GM23248 (cell line): ENCODE measurements at regions not wholly inside any gene's neighbourhood (a gene's known extent, or its start where the extent isn't known, plus 50 kb on each side); places are given as distances from the start of the nearest gene placed in this dataset.

Experiments used
- DNase-seq: peaks from one replicate; pipeline ENCODE4 v3.0.0-alpha.2; 2015
- H2AFZ ChIP-seq: fragments of 200-600 bp; sonication (generic); 2 replicates; pipeline ENCODE4 v1.6.1; 2016; ENCODE audit warnings: antibody characterized with exemption
- H3F3A ChIP-seq: fragments of 200-600 bp; sonication (generic); 2 replicates; pipeline ENCODE4 v1.6.1; 2016; ENCODE audit warnings: mild to moderate bottlenecking, antibody characterized with exemption, mixed run types; ENCODE audit not compliant: insufficient read depth
- H3K27ac ChIP-seq: fragments of 200-600 bp; sonication (generic); 2 replicates; pipeline ENCODE4 v1.5.1; 2016; ENCODE audit warnings: mild to moderate bottlenecking
- H3K27me3 ChIP-seq: fragments of 200-600 bp; sonication (generic); replicated peaks from 2 replicates; pipeline ENCODE4 v1.6.1; 2016; ENCODE audit warnings: mild to moderate bottlenecking; ENCODE audit not compliant: insufficient read depth
- H3K36me3 ChIP-seq: fragments of 200-600 bp; sonication (generic); 2 replicates; pipeline ENCODE4 v1.6.1; 2016; ENCODE audit warnings: low read depth, mild to moderate bottlenecking
- H3K4me1 ChIP-seq: fragments of 200-600 bp; sonication (generic); 2 replicates; pipeline ENCODE4 v1.6.1; 2016; ENCODE audit warnings: mild to moderate bottlenecking; ENCODE audit not compliant: insufficient read depth
- H3K4me2 ChIP-seq: fragments of 200-600 bp; sonication (generic); one replicate; pipeline ENCODE4 v1.6.1; 2016; ENCODE audit warnings: mild to moderate bottlenecking; ENCODE audit not compliant: unreplicated experiment
- H3K4me3 ChIP-seq: fragments of 200-600 bp; sonication (generic); 2 replicates; pipeline ENCODE4 v1.5.1; 2016; ENCODE audit warnings: mild to moderate bottlenecking
- H3K79me2 ChIP-seq: fragments of 200-600 bp; sonication (generic); 2 replicates; pipeline ENCODE4 v1.6.1; 2016; ENCODE audit warnings: mild to moderate bottlenecking; ENCODE audit not compliant: insufficient read depth
- H3K9ac ChIP-seq: fragments of 200-600 bp; sonication (generic); 2 replicates; pipeline ENCODE4 v1.6.1; 2016; ENCODE audit warnings: mild to moderate bottlenecking
- H3K9me2 ChIP-seq: fragments of 200-600 bp; sonication (generic); 2 replicates; pipeline ENCODE4 v1.6.1; 2016; ENCODE audit warnings: mixed run types, mild to moderate bottlenecking, moderate library complexity; ENCODE audit not compliant: insufficient read depth
- H3K9me3 ChIP-seq: fragments of 200-600 bp; sonication (generic); one replicate; pipeline ENCODE4 v1.6.1; 2017; ENCODE audit warnings: low read depth
- H4K20me1 ChIP-seq: fragments of 200-600 bp; sonication (generic); 2 replicates; pipeline ENCODE4 v1.6.0; 2016; ENCODE audit not compliant: insufficient read depth
- EZH2 ChIP-seq: fragments of 200-600 bp; sonication (generic); IDR thresholded peaks from 2 replicates; pipeline ENCODE4 v1.6.1; 2018; ENCODE audit warnings: antibody characterized with exemption, mild to moderate bottlenecking; ENCODE audit not compliant: insufficient read depth, poor library complexity, severe bottlenecking
- EZH2phosphoT487 ChIP-seq: fragments of 200-600 bp; sonication (generic); IDR thresholded peaks from 2 replicates; pipeline ENCODE4 v1.6.1; 2018; ENCODE audit warnings: antibody characterized with exemption, moderate library complexity, mild to moderate bottlenecking, low read depth; ENCODE audit not compliant: insufficient read depth
- WGBS, 2 experiments: methylation state at CpG; one replicate each; pipeline ENCODE4 v1.1.6; 2015 to 2017; ENCODE audit warnings: low lambda C conversion rate in 2 of 2, low coverage in 1 of 2; ENCODE audit errors: missing lambda C conversion rate in 2 of 2; 5-methylcytosine and 5-hydroxymethylcytosine counted together
- in situ Hi-C: fragments of 300-500 bp; cut with MboI; formaldehyde crosslinking; loops from 2 replicates; pipeline ENCODE4 v1.15.0; 2020

DNA sequence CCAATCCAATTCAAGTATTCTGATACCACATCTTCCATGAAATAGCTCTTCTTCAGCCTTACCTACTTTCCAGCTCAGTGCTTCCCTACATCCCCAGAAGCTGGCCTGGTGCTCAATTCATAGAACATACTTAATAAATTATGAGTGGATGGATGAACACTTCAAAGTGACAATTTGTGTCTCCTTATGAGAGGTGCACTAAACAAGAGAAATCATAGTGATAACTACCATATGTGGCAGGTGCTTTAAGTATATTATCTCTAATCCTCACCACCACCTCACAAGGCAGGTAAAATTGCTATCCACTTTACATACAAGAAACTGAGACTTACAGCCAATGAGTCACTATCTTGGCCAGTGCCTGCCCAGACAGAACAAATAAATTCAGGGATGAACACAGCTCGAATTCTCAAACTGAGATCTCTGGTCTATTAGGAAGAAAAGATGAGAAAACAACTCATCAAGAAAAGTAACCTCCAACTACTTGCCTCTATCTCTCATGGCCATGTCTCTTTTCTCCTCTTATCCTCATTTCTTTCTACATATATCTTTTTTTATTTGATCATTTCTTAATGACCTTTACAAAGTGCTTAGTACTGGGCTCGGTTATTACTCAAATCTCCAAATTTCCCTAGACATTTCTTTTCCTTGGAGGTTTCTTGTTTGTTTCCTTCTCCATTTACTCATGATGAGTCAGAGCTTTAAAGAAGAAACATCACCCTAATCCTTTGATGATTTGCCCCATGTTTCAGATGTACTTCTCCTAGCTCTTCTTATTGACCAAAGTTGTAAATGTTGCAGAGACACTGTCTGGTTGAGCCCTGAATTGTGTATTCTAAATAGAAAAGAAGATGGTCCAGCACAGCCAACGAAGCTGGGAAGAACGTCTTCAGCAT lies 161.5 kb downstream of the RPS29 start:
- 41 to 56% methylated on average over 4 of the region's 4 CpGs for WGBS, 2 experiments
- H3K36me3 ChIP-seq, result no peaks in the 10 kb centered on the region
- H3K9ac ChIP-seq, result no peak overlapping the region
- in situ Hi-C loops, result no loop called here
- no peaks in the 10 kb centered on the region for H3K9me3 ChIP-seq
- H2AFZ ChIP-seq, result no peak overlapping the region
- no peak for TF ChIP-seq EZH2
- DNase-seq, result peak; percentile 7
- H3K27me3 ChIP-seq, result no peaks in the 10 kb centered on the region
- no peaks in the 10 kb centered on the region for H3K79me2 ChIP-seq
- no peaks in the 10 kb centered on the region for H3K9me2 ChIP-seq
- no peak overlapping the region for H3K27ac ChIP-seq
- H3K4me2 ChIP-seq, result no peak overlapping the region
- H3F3A ChIP-seq, result no peaks in the 10 kb centered on the region
- no peaks in the 10 kb centered on the region for H3K4me1 ChIP-seq
- H4K20me1 ChIP-seq, result no peaks in the 10 kb centered on the region
- no peak overlapping the region for H3K4me3 ChIP-seq

GRCh38 chr14:49420201-49420600 lies 166.0 kb downstream of the RPS29 start:
- WGBS, 2 experiments, result 56 to 83% methylated on average over 3 of the region's 3 CpGs
- no peak overlapping the region for H3K4me2 ChIP-seq
- H3K9me3 ChIP-seq, result no peaks in the 10 kb centered on the region
- no peak overlapping the region for H3K27ac ChIP-seq
- TF ChIP-seq EZH2, result no peak
- TF ChIP-seq EZH2phosphoT487, result no peak
- no peak overlapping the region for H2AFZ ChIP-seq
- DNase-seq, result no peak
- no peak overlapping the region for H3K9ac ChIP-seq
- no peak overlapping the region for H3K4me3 ChIP-seq
- no peaks in the 10 kb centered on the region for H3K36me3 ChIP-seq
- no peaks in the 10 kb centered on the region for H3K79me2 ChIP-seq
- in situ Hi-C loops, result no loop called here
- peaks cover 8% of the 10 kb centered on the region; the same call in 1 of the 2 replicates for H3K27me3 ChIP-seq
- no peaks in the 10 kb centered on the region for H3K9me2 ChIP-seq
- H4K20me1 ChIP-seq, result no peaks in the 10 kb centered on the region
- no peaks in the 10 kb centered on the region for H3K4me1 ChIP-seq
- no peaks in the 10 kb centered on the region for H3F3A ChIP-seq

DNA sequence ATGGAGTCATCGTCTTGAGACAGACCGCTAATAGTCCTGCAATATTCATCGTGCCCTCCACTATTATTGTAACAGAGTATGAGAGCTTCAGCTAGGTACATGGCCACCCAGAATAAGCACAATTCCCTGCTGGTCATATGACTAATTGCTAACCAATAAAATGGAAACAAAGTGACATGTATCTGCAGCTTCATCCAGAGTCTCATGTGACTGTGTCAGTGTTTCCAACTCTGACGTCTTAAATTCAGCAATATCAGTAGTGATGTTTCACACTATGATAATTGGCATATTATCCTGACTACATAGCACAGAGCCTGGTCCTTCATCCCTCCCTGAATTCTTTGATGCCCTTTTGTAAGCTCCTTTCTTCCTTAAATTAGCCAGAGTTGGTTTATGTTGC lies 167.4 kb downstream of the RPS29 start:
- H3K27ac ChIP-seq, result no peak overlapping the region
- no peaks in the 10 kb centered on the region for H3K79me2 ChIP-seq
- no peak for DNase-seq
- H3K4me1 ChIP-seq, result no peaks in the 10 kb centered on the region
- H3K9ac ChIP-seq, result no peak overlapping the region
- no peak overlapping the region for H3K4me3 ChIP-seq
- H4K20me1 ChIP-seq, result no peaks in the 10 kb centered on the region
- H2AFZ ChIP-seq, result no peak overlapping the region
- H3K36me3 ChIP-seq, result no peaks in the 10 kb centered on the region
- in situ Hi-C loops, result no loop called here
- no peak for TF ChIP-seq EZH2phosphoT487
- no peak for TF ChIP-seq EZH2
- H3K9me2 ChIP-seq, result no peaks in the 10 kb centered on the region
- no peak overlapping the region for H3K4me2 ChIP-seq
- H3F3A ChIP-seq, result no peaks in the 10 kb centered on the region
- 36 to 46% methylated on average over 4 of the region's 4 CpGs for WGBS, 2 experiments
- H3K27me3 ChIP-seq, result peaks cover 8% of the 10 kb centered on the region; the same call in 1 of the 2 replicates
- no peaks in the 10 kb centered on the region for H3K9me3 ChIP-seq

DNA sequence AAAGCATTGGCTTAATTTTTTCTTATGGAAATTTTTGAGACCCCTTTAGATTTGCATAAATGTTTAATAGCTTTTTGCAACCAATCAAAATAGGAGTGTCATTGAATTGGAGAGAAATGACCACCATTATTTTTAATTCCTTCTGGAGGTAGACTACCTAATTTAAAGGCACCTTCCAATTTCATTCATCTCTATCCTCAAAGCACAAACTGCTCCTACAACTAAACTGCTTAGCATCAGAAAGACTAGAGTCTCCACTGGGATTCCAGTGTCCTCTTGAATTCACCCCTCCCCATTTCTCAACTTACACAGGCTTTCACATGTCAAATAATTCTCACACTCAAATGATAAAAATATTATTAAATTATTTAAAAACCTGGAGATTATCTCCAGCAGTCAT lies 168.4 kb downstream of the RPS29 start:
- no peak overlapping the region for H3K27ac ChIP-seq
- no peaks in the 10 kb centered on the region for H3K9me2 ChIP-seq
- no peaks in the 10 kb centered on the region for H3K4me1 ChIP-seq
- no peaks in the 10 kb centered on the region for H3K36me3 ChIP-seq
- no peak for DNase-seq
- H3K9ac ChIP-seq, result no peak overlapping the region
- no peak overlapping the region for H3K4me3 ChIP-seq
- H3K9me3 ChIP-seq, result no peaks in the 10 kb centered on the region
- in situ Hi-C loops, result no loop called here
- H4K20me1 ChIP-seq, result no peaks in the 10 kb centered on the region
- H3F3A ChIP-seq, result no peaks in the 10 kb centered on the region
- TF ChIP-seq EZH2, result no peak
- TF ChIP-seq EZH2phosphoT487, result no peak
- no peak overlapping the region for H3K4me2 ChIP-seq
- no peaks in the 10 kb centered on the region for H3K79me2 ChIP-seq
- peaks cover 8% of the 10 kb centered on the region; the same call in 1 of the 2 replicates for H3K27me3 ChIP-seq
- no peak overlapping the region for H2AFZ ChIP-seq
